IPS-18c (cell line): ENCODE measurements at regions not wholly inside any gene's neighbourhood (a gene's known extent, or its start where the extent isn't known, plus 50 kb on each side); places are given as distances from the start of the nearest gene placed in this dataset.

Source experiments
- H3K4me3 ChIP-seq: 2 replicates; pipeline ENCODE4 v1.7.0; 2013; ENCODE audit warnings: low read depth, mild to moderate bottlenecking, low read length, moderate library complexity; ENCODE audit not compliant: insufficient read depth
- H3K9me3 ChIP-seq: one replicate; pipeline ENCODE4 v1.6.1; 2013; ENCODE audit warnings: mild to moderate bottlenecking, low read length, moderate library complexity; ENCODE audit not compliant: control insufficient read depth, insufficient read depth

DNA sequence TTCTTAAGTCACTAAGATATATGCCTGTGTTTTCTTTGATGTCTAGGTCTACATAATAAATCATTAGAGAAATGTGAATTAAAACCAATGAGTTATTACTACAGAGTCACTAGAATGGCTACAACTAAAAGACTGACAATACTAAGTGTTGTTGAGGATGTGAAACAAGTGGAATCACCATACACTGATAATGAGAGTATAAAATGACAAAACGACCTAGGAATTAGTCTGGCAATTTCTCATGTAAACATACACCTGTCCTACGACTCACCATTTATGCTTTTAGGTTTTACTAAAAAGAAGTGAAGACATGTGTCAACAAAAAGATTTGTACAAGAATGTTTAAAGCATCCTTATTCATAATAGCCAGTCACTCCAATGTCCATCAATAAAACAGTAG is 75.2 kb upstream of the SATB1 start:
- H3K9me3 ChIP-seq, result no peaks in the 10 kb centered on the region
- no peak overlapping the region for H3K4me3 ChIP-seq

DNA sequence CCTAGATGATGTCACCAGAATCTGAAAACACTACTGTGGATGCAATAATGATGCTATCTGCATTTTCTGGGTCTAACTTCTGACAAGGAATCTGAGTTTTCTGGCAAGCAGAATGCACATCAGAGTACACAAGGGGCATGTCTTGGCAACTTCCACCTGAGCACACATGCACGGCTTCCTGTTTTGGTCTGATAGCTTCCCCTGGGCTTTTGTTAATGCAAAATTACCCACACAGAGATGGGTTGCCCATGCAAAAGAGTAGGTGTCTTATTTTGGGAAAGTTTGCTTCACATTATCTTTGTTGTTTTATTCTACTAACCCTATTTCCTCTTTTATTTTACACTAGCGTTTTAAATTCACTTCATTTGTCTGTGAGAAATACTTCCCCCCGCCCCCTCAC is 74.2 kb upstream of the SATB1 start:
- H3K9me3 ChIP-seq, result no peaks in the 10 kb centered on the region
- H3K4me3 ChIP-seq, result no peak overlapping the region

DNA sequence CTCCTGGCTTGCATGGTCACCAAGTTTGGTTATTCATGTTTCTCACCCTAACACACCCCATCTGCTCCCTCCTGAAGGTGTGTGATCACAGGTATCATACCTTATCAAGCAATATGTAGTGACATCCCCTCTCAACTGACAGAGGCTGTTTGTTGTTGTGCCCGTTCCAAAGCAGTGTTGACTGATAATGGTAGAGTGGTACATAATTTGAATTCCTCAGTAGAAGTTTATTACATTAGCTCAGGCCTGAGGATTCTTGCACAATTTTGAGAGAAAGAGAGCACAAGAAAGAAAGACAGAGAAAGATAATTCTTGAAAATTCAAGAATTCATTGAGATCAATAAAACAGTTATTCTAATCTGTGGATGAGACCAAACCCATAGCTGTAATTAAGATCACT is 69.1 kb upstream of the SATB1 start:
- Histone ChIP-seq H3K4me3 (no peak overlapping the region), H3K9me3 (no peaks in the 10 kb centered on the region)

DNA sequence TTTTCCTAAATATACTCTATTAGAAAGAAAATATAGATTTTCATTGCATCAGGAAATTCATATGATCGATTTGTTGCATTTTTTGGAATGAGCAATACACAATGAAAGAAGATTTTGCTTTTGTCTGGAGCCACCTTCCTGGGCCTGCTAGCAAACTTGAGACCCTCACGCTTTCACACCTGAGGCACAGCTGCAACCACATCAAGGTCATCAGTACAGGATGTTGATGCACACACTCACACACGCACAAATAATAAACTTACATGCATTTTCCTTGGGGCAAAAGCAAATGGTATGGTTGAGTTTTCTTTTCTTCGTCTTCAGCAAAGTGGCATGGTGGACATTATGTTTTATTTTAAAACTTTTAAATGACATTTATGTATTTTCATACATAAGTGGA is 64.8 kb upstream of the SATB1 start:
- Histone ChIP-seq H3K4me3 (no peak overlapping the region), H3K9me3 (no peaks in the 10 kb centered on the region)

DNA sequence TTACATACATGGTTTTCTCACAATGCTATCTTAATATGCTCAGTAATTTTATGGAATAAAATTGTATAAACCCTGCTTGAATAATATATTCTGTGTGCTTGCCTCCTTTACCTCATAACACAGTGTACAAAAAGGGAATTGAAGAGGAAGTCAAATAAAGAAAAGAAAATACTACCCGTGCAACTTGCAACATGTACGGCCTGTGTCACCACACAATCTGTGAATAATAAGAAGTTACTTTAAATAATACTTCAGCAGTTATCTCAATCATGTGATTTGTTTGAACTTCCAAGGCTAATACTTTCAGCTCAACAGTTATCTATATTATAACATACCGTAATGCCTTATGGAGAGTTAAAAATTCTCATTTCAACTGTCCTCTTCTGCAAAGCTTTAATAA is 58.1 kb upstream of the SATB1 start:
- no peaks in the 10 kb centered on the region for H3K9me3 ChIP-seq
- no peak overlapping the region for H3K4me3 ChIP-seq

DNA sequence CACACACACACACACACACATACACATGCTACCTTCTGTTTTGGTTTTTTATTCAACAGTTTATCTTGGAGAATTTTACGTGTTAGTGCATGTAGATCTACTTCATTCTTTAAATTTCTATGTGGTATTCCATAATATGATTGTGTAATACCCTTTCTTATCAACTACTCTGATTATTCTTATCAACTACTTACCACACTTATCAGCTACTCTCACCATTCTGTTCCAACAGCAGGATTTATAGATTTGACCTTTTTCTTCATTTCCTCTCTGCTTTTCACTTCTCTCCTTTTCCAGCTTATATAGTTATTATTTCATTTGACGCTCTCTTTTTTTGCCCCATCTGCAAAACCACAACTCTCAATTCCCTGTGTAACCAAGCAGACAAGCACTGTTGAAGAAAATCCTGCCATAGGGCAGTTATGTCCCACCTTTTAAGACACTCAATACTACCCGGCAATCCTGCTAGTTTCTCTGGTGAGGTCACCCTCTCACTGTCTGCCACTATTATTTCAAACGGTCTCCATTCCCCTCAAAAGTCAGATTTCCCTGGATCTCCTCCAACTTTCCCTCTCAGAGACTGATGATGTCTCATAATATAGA is 56.9 kb upstream of the SATB1 start:
- no peak overlapping the region for H3K4me3 ChIP-seq
- H3K9me3 ChIP-seq, result no peaks in the 10 kb centered on the region

DNA sequence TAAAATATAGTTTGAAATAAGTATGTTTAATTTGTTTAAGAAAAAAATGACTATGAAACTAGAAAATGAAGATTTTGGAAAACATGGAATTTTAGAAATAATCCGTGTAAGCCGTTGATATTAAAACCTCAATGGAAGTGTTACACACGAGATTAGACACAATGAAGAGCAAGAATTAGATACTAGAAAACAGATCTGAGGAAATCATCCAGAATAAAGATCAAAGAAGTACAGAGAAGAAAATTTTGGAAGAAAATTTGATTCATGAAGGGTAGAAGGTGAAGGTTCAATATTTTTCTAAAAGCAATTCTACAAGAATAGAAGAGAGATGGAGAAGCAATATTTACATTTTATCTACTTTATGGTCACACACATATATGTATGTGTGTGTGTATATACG is 52.5 kb upstream of the SATB1 start:
- H3K9me3 ChIP-seq, result no peaks in the 10 kb centered on the region
- H3K4me3 ChIP-seq, result no peak overlapping the region
